Peyer's patch (tissue), 4 donors: ENCODE measurements at regions not wholly inside any gene's neighbourhood (a gene's known extent, or its start where the extent isn't known, plus 50 kb on each side); places are given as distances from the start of the nearest gene placed in this dataset.
A peak's percentile ranks its signal among the peaks of the same experiment; 100 is the strongest.

Experiments used
- DNase-seq, 3 donors: peaks; one replicate each; pipeline ENCODE4 v3.0.0-alpha.2; 2017 to 2019
- H3K27ac ChIP-seq, 4 donors: fragments of 200-600 bp; sonication (generic); one replicate each; pipeline ENCODE4 v1.5.1; 2016 to 2019
- H3K27me3 ChIP-seq, 2 donors: fragments of 200-600 bp; sonication (generic); one replicate each; pipeline ENCODE4 v1.5.1; 2019
- H3K36me3 ChIP-seq, 3 donors: fragments of 200-600 bp; sonication (generic); one replicate each; pipeline ENCODE4 v1.5.1; 2016 to 2019
- H3K4me1 ChIP-seq, 4 donors: fragments of 200-600 bp; sonication (generic); one replicate each; pipeline ENCODE4 v1.5.1; 2016 to 2019
- H3K4me3 ChIP-seq, 4 donors: fragments of 200-600 bp; sonication (generic); 1 replicate in 3 of 4; 2 replicates in 1 of 4; pipeline ENCODE4 v1.5.1; 2016 to 2019; ENCODE audit warnings: mild to moderate bottlenecking in 1 of 4
- H3K9me3 ChIP-seq, 4 donors: fragments of 200-600 bp; sonication (generic); one replicate each; pipeline ENCODE4 v1.5.1; 2016 to 2019; ENCODE audit warnings: mild to moderate bottlenecking in 1 of 4
- POLR2A ChIP-seq, 2 donors: fragments of 450-650 bp; IDR thresholded peaks; one replicate each; pipeline ENCODE4 v1.5.1; 2017; ENCODE audit warnings: antibody characterized with exemption in 2 of 2, mild to moderate bottlenecking in 2 of 2, moderate library complexity in 2 of 2
- TF ChIP-seq, protein P1 (sequence below), 6 experiments: fragments of 450-650 bp in 4 of 6; fragments of 200-600 bp in 2 of 6; sonication (generic) in 1 of 6; IDR thresholded peaks; one replicate each; pipeline ENCODE4 v1.5.1; 2017 to 2019; ENCODE audit warnings: antibody characterized with exemption in 6 of 6, mild to moderate bottlenecking in 3 of 6, moderate library complexity in 1 of 6

DNA sequence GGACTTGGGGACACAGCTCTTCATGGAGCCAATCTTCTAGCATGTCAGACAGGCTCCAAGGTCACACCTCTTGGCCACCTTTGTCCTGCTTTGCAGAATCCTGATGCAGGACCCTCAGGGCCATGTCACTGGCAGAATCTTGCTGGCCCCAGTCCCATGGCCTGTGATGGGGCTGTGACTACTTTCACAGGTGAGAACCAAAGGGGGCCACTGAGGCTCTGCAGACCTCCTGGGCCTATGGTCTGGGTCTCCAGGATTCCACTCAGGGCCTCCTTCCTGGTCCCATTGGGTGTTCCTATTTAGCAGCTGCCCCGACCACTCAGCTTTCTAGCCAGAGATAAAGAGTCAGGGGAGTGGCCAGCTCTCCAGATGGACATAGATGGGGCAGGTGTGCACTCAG, 238.7 kb downstream of the MATN1 start:
- H3K27ac ChIP-seq, result no peak overlapping the region
- TF ChIP-seq, protein P1, sequence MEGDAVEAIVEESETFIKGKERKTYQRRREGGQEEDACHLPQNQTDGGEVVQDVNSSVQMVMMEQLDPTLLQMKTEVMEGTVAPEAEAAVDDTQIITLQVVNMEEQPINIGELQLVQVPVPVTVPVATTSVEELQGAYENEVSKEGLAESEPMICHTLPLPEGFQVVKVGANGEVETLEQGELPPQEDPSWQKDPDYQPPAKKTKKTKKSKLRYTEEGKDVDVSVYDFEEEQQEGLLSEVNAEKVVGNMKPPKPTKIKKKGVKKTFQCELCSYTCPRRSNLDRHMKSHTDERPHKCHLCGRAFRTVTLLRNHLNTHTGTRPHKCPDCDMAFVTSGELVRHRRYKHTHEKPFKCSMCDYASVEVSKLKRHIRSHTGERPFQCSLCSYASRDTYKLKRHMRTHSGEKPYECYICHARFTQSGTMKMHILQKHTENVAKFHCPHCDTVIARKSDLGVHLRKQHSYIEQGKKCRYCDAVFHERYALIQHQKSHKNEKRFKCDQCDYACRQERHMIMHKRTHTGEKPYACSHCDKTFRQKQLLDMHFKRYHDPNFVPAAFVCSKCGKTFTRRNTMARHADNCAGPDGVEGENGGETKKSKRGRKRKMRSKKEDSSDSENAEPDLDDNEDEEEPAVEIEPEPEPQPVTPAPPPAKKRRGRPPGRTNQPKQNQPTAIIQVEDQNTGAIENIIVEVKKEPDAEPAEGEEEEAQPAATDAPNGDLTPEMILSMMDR (IDR thresholded peaks at IDR 0.05), result no peak
- TF ChIP-seq POLR2A (IDR thresholded peaks at IDR 0.05), result no peak
- peaks cover 0 to 19% (median 8%) of the 10 kb centered on the region in 4 donors for H3K9me3 ChIP-seq
- DNase-seq, result peak in 2 of 3 donors; percentile 15 to 20
- no peaks in the 10 kb centered on the region for H3K27me3 ChIP-seq
- no peak overlapping the region for H3K4me3 ChIP-seq
- H3K36me3 ChIP-seq, result no peaks in the 10 kb centered on the region
- no peaks in the 10 kb centered on the region for H3K4me1 ChIP-seq

DNA sequence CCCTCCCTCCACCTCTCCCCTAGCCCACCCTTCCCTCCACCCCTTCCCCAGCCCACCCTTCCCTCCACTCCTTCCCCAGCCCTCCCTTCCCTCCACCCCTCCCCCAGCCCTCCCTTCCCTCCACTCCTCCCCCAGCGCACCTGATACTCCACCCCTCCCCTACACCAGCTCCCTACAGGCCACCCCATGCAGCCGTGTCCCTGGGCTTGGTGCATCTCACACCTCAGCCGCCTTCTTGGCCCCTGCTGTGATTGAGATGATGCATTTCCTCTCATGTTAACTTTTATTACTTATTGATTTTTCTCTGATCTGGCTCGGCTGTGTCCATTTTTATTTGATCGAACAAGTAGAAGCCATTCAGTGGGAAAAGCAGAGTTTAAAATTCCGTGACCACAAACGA, 243.8 kb downstream of the MATN1 start:
- Histone ChIP-seq H3K36me3 (no peaks in the 10 kb centered on the region), H3K9me3 (peaks cover 0 to 19% (median 8%) of the 10 kb centered on the region in 4 donors), H3K4me3 (no peak overlapping the region), H3K4me1 (no peaks in the 10 kb centered on the region), H3K27me3 (no peaks in the 10 kb centered on the region), H3K27ac (no peak overlapping the region)
- no peak for TF ChIP-seq POLR2A (IDR thresholded peaks at IDR 0.05)
- TF ChIP-seq, protein P1 (IDR thresholded peaks at IDR 0.05), result no peak
- DNase-seq, result no peak

DNA sequence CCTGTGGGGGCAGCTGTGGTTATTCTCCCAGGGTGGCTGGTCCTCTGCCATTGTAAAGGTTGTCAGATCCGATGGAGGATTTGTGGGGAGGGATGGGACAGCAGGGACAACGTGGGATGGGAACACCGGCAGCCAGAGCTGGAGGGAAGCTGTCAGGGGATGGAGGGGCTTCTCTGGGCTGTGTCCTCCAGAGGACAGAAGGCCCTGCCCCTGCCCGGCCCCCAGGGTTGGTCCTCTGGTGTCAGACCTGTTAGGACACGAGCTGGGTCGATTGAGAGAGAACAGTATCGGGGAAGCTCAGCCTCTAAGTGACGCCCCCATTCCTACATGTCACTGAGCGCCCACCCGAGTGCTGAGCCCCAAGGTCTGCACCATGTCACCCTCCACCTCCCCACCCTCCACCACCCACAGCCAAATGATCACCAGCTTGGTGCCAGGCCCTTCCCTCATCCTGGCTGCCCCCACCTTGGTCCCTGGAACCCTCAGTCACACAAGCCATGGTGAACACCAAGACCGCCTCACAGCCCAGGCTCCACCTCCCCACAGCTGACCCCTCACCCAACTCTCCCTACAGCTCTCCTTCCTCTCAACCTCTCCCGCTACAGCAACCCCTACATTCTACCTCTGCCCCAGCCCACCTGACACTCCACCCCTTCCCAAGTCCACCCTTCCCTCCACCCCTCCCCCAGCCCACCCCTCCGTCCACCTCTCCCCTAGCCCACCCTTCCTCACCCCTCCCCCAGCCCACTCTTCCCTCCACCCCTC, 244.4 kb downstream of the MATN1 start:
- peak in 1 of 3 donors; percentile 24 for DNase-seq
- no peaks in the 10 kb centered on the region for H3K4me1 ChIP-seq
- H3K27me3 ChIP-seq, result no peaks in the 10 kb centered on the region
- TF ChIP-seq POLR2A (IDR thresholded peaks at IDR 0.05), result no peak
- TF ChIP-seq, protein P1 (IDR thresholded peaks at IDR 0.05), result no peak
- H3K36me3 ChIP-seq, result no peaks in the 10 kb centered on the region
- H3K27ac ChIP-seq, result no peak overlapping the region
- no peak overlapping the region for H3K4me3 ChIP-seq
- H3K9me3 ChIP-seq, result peaks cover 0 to 19% (median 8%) of the 10 kb centered on the region in 4 donors

DNA sequence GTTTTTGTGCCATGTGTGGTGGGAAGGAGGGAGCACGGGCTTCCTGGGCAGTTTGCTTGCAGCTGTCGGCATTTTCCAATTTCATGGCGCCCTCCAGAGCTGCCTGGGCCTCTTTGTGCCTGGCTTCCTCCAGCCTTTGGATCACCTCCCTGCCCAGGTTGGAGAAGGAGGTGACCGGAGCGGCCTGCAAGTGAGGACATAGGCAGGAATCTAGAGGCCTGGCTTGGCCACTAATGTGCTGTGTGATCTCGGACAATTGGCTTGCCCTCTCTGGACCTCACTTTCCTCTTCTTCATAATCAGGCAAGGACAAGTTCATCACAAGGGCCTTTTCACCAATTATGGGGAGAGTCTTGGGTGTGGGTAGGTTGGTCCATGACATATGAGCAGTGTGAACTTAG, 245.1 kb downstream of the MATN1 start:
- Histone ChIP-seq H3K4me3 (no peak overlapping the region), H3K27ac (no peak overlapping the region), H3K27me3 (no peaks in the 10 kb centered on the region), H3K9me3 (peaks cover 0 to 19% (median 8%) of the 10 kb centered on the region in 4 donors), H3K36me3 (no peaks in the 10 kb centered on the region), H3K4me1 (no peaks in the 10 kb centered on the region)
- DNase-seq, result peak in 2 of 3 donors; percentile 27 to 30
- TF ChIP-seq, protein P1 (IDR thresholded peaks at IDR 0.05), result no peak
- no peak for TF ChIP-seq POLR2A (IDR thresholded peaks at IDR 0.05)

DNA sequence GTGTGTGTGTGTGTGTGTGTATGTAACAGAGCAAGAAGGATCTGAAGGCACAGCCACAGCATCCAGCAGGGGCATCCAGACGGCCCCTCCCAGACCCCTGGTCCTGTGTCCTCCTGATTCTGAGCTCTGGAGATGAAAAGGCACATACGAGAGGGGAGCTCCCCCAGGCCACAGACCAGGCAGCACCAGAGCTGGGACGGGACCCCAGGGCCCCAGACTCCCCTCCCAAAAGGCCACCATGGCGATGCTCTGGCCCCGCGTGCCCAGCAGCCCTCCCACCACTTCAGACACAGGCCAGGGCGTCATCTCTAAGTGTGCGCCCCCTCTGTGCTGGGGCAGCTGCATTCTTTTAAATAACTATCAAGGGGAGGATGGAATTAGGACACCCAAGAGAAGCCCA, 245.8 kb downstream of the MATN1 start:
- H3K36me3 ChIP-seq, result no peaks in the 10 kb centered on the region
- TF ChIP-seq, protein P1 (IDR thresholded peaks at IDR 0.05), result no peak
- TF ChIP-seq POLR2A (IDR thresholded peaks at IDR 0.05), result no peak
- peak in 1 of 3 donors; percentile 22 for DNase-seq
- no peak overlapping the region for H3K4me3 ChIP-seq
- no peaks in the 10 kb centered on the region for H3K4me1 ChIP-seq
- no peaks in the 10 kb centered on the region for H3K27me3 ChIP-seq
- H3K9me3 ChIP-seq, result peaks cover 0 to 13% (median 6%) of the 10 kb centered on the region in 4 donors
- no peak overlapping the region for H3K27ac ChIP-seq
